HG03571 (cell line): ENCODE measurements at regions not wholly inside any gene's neighbourhood (a gene's known extent, or its start where the extent isn't known, plus 50 kb on each side); places are given as distances from the start of the nearest gene placed in this dataset.
"Not testable (repeated sequence)": the region's sequence is repeated elsewhere in the genome, so short reads cannot be mapped to it uniquely, and the experiment has no call there.

Experiments used
- ATAC-seq: cut with Tn5 transposase; IDR thresholded peaks from one replicate; pipeline ENCODE4 v1.9.1; 2021; ENCODE audit not compliant: unreplicated experiment

DNA sequence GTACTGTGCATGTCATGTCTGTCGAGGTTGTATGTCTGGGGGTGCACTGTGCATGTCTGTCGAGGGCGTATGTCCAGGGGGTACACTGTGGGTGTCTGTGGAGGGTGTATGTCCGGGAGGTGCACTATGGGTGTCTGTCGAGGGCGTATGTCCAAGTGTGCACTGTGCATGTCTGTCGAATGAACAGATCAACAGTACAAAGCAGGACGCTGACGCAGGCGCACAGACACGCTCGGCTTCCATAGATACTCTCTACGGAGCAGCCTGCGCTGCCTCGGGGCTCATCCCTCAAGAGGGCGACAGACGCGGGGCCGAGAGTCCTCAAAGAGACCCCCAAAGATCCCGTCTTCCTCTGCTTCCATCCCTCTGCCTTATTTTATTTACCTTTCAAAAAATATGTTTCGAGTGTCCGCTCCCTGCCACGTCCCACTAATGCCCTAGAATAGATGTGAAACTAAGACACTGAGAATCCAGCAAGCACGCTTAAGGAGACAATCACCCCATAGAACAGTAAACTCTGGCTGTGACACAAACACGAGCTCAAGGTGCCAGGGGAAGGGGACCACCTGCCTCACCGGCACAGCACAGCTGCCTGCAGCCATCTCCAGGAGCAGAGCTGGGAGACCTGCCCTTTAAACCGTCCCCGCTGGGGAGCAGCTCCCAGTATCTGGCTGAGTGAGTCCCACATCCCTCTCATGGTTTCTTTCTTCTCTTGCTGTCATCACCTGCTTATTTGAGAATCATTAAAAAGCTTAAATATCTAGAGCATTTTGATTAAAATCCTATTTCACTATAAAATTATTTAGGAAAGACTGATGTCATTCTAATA lies 250.5 kb upstream of the MYT1L start:
- no peak for ATAC-seq

- ATAC-seq, result not testable (repeated sequence)
These were observed 249.8 kb upstream of the MYT1L start for GRCh38 chr2:2580841-2581240.

- ATAC-seq, result no peak
These were observed 249.3 kb upstream of the MYT1L start for GRCh38 chr2:2580341-2580740.

- ATAC-seq, result no peak
These were observed 248.7 kb upstream of the MYT1L start for GRCh38 chr2:2579814-2580213.

GRCh38 chr2:2577407-2577831 lies 246.3 kb upstream of the MYT1L start:
- no peak for ATAC-seq

DNA sequence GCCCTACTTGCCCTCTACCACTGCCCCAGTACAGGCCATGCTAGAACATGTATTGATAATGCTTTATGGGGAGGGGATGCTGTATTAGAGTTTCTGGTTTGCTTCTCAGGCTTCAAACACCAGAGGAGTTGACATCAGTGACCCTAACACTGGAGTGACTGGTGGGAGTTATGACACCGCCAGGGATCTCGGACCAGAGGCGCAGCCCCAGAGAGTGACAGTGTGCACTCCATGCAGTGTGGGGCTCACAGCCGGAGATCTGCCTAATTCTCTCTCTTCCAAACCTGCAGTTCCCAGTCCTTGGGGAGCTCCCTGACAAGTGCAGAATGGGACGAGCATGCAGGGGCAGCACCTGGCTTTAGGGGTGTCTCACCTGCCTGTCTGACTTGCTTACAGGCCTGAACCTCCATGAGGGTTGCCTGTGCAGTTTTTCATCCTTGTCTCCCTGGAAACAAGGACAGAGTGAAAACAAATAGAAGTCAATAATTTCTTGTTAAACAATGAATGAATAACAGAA lies 244.9 kb upstream of the MYT1L start:
- ATAC-seq, result no peak

DNA sequence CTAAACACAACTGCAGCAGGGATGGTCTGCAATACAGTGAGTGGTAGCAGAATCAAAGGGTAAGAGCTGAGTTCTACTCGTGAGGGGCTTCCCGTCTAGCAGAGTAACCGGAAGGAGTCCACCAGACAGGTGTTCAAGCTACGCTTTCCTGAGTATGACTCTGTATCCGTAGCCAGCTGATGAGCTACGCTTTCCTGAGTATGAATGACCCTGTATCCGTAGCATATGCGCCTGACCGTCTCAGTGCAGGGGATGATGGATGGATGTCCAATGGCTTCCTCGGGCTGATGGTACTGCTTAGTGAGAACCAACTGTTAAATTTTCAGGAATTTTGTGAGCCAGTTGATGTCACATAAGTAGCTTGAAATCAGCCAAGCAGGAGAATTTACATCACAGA lies 244.1 kb upstream of the MYT1L start:
- no peak for ATAC-seq

- no peak for ATAC-seq
These were observed 243.5 kb upstream of the MYT1L start for GRCh38 chr2:2574401-2575180.

DNA sequence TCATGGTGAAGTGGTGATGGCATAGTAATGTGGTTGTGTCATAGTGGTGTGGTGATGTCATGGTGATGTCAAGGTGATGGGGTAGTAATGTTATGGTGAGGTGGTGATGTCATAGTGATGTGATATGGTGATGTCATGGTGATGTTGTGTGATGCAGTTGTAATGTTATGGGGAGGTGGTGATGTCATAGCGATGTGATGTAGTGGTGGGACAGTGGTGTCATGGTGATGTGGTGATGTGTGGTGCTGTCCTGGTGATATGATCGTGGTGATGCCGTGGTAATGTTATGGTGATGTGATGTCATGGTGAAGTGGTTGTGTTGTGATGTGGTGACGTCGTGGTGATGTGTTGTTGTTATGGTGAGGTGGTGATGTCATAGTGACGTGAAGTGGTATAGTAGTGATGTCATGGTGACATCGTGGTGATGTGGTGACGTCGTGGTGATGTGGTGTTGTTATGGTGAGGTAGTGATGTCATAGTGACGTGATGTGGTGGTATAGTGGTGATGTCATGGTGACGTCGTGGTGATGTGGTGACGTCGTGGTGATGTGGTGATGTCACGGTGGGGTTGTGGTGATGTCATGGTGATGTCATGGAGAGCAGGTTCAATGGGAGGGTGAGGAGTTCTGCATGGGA lies 242.7 kb upstream of the MYT1L start:
- no peak for ATAC-seq

- ATAC-seq, result no peak
These were observed 242.1 kb upstream of the MYT1L start for GRCh38 chr2:2573205-2573604.

DNA sequence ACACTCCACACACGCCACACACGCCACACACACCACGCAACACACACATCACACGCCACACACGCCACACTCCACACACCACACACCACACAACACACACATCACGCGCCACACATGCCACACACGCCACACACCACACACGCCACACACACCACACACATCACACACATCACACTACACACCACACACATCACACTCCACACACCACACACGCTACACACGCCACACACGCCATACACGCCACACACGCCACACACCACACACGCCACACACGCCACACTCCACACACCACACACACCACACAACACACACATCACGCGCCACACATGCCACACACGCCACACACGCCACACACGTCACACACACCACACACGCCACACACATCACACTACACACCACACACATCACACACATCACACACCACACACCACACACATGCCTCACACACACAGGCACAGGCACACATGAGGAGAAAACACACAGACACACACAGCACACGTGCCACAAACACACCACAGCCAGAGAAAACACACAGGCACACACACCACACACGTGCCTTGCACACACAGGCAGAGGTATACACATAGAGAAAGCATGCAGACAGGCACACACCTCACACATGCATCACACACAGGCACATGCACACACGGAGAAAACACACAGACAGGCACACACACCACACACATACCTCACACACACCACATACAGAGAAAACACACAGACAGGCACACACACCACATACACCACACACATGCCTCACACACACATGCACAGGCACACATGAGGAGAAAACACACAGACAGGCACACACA lies 241.5 kb upstream of the MYT1L start:
- no peak for ATAC-seq

DNA sequence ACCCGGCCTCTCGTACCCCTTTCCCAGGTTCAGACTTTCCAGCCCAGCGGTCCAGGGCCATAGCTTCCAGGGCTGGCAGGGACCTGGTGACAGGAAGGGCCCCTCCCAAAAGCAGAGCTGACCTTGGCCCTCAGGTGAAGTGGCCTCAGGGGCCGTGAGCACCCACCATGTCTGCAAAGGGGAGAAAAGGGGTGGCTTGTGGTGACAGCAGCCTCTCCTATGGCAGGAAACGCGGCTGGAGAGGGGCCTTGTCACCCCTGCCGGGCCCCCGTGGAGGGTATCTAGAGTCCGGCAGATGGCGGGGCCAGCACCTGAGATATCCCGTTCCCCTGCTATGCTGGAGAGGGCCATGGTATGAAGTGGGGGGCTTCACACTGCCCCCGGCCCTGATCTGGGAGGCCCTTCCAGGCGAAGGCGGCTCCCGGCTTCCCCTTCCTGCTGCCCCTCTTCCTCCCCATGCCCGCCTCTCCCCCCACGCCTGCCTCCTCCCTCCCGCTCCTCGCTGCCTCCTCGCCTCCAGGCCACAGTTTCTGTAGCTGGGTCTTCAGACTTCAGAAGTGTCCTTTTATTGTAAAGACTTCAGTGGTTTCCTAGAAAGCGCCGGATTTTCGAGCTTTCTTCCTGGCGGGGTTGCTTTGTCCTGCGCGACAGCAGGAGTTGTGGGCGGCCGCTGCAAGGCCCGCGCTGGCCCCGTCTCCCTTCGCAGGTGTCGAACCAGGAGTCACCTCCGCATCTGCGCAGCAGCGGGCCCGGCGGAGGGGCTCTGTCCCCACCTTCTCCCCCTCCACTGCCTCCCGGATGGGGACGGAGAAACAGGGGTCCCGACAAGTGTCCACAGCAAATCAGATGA lies 240.5 kb upstream of the MYT1L start:
- no peak for ATAC-seq

DNA sequence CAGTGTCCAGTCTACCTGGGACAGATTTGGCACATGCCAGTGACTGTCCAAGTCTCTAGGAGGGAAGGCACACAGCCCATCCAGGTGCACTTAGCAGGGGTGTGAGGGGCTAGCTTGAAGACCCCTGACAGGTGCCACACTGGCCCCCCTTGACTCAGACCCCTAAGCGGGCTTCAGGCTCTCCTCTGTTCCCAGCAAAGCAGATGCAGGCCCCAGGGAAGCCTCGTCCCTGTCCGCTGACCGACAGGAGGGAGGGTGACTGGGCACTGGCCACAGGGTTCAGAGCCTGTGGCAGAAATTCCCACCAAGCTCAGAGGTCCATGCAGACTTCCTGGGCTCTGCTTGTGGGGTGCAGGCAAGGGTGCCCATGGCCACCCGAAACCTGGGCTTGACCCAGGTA lies 239.8 kb upstream of the MYT1L start:
- no peak for ATAC-seq

GRCh38 chr2:2570360-2570759 lies 239.3 kb upstream of the MYT1L start:
- ATAC-seq, result no peak

DNA sequence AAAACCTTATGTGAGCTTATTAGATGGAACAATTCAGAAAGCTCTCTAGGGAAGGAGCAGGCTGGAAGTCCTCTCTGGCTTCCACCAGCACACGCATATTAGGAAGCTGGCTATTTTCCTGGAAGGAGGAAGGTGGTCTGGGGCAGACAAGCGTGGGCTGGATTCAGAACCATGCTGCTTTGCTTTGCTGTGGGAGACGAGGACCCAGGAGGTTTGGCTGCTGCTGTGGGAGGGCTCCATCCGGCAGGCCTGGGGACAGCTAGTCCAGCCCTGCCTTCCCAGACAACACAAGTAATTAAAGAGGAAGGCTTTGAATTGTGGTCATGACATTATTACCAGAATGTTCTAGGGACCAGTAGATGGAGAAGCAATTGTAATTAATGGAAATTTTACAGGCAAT lies 238.8 kb upstream of the MYT1L start:
- ATAC-seq, result no peak

DNA sequence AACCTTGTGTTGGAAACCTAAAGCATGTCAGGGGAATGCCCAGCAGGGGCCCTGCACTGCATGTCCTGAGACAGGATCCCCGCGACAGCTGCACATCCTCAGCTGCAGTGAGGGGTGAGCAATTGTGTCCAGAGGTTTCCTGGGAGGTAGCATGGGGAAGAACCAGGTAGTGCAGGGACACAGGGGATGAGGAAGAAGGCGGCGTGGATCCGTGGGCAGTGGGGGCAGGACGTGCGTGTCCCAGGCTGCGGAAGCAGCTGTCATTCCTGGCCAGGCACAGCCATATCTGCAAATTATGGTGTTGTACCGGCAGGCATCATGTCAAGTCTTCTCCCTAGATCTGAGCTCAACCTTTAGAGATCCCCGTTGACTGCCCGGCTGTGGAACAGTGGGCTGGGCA lies 238.2 kb upstream of the MYT1L start:
- ATAC-seq, result no peak

DNA sequence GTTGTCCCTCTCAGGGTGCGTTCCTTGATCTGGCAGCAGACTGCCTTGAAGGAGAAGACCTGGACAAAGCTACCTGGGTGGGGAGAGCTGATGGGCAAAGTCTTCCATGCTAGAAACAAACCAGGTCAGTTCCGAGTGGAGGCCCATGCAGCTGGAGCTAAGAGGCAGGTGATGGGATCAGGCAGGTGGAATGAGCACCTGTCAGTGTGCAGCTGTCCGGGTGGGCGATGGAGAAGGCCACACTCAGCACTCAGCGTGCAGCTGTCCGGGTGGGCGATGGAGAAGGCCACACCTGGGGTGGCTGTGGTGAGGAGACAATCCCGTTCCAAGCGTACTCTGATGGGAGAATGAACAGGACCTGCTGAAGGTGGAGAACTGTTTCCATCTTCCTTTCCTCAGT lies 237.3 kb upstream of the MYT1L start:
- ATAC-seq, result no peak

DNA sequence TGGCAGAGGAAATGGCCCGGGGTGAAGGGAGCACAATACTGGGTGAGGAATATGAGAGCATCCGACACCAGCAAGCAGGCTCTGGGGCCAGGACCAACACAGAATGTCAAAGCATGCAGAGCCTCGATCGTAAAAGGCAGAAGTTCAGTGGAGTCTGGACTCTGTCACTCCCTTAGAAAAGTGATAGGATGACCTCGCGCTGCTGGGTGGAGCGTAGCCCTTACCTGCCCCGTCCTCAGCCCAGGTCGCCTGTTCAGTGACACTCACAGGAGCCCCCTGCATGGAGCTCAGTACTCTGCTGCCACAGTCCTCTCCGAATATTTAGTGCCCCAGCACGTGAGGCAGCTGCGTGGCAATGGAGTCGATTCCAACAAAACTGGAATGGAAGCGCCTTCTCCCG lies 236.7 kb upstream of the MYT1L start:
- ATAC-seq, result no peak

- no peak for ATAC-seq
These were observed 235.6 kb upstream of the MYT1L start for GRCh38 chr2:2566396-2567323.
